ENCODE measurements at regions not wholly inside any gene's neighbourhood (a gene's known extent, or its start where the extent isn't known, plus 50 kb on each side); places are given as distances from the start of the nearest gene placed in this dataset.

DNA sequence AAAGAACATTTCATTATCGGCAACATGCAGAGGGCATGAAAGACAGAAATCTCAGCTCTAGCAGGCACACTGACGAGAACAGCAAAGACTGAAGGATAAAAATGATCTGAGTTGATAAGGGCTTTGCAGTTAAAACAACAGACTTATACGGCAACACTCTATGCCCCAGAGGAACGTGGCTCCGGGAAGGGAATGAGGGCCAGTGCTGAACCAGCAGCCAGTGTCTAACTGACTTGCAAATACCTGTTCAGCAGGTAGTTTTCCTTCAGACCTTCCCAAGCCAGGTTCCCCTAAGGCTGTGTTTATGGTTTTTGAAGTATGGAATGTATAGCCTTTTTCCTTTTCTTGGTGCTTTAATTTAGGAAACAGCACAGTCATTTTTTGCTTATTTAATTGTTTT lies 121.3 kb upstream of the CDH18 start:
- no peak overlapping the region for H3K4me3 ChIP-seq (ENCODE audit: low read depth, low read length)

DNA sequence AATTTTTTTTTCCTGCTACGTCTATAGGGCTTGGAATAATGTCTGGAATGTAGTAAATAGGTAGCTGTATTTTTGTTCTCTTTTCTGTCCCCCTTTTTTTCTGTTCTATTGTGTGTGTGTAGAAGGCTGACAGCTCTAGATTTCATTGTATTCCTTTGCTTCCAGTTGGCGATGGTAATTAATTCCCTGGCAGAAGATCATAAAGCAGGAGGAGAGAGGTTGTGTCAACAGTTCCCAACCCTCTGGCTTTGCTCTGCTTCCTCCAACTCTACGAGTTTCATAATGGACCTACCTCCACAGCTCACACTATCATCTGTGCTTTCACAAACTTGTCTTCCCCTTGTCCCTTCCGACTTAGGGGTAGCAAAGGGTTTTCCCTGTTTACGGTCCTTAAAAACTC lies 117.9 kb upstream of the CDH18 start:
- no peak overlapping the region for H3K4me3 ChIP-seq (ENCODE audit: low read depth, low read length)
- TF ChIP-seq, protein P1, sequence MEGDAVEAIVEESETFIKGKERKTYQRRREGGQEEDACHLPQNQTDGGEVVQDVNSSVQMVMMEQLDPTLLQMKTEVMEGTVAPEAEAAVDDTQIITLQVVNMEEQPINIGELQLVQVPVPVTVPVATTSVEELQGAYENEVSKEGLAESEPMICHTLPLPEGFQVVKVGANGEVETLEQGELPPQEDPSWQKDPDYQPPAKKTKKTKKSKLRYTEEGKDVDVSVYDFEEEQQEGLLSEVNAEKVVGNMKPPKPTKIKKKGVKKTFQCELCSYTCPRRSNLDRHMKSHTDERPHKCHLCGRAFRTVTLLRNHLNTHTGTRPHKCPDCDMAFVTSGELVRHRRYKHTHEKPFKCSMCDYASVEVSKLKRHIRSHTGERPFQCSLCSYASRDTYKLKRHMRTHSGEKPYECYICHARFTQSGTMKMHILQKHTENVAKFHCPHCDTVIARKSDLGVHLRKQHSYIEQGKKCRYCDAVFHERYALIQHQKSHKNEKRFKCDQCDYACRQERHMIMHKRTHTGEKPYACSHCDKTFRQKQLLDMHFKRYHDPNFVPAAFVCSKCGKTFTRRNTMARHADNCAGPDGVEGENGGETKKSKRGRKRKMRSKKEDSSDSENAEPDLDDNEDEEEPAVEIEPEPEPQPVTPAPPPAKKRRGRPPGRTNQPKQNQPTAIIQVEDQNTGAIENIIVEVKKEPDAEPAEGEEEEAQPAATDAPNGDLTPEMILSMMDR (IDR thresholded peaks at IDR 0.05; ENCODE audit: control insufficient read depth, extremely low read depth, insufficient read depth) = no peak
- peak; percentile 47 for DNase-seq (ENCODE audit: low read depth)

More for the DNA sequence above, 121.3 kb upstream of the CDH18 start:
- TF ChIP-seq, protein P1 (IDR thresholded peaks at IDR 0.05; ENCODE audit: control insufficient read depth, extremely low read depth, insufficient read depth) = no peak
- DNase-seq (ENCODE audit: low read depth) = peak; percentile 11

DNA sequence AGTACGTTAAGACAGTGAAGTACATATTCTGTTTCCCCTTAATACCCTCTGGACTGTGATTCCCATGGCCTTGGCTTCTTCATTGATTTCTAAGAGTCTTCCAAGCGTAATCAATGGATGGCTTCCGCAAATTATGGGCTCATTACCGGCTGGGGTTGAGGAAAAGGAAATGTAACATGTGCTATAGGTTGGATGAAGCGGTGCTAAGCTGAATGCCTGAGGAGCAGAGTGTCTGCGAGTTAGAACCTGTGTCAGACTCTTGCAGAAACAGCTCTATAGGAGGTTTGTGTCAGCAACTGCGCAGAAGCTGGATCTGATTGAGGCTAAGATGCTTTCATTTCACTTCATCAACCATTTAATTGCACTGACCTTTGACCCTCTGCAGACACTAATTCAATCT lies 114.3 kb upstream of the CDH18 start:
- TF ChIP-seq, protein P1 (IDR thresholded peaks at IDR 0.05; ENCODE audit: control insufficient read depth, extremely low read depth, insufficient read depth) = no peak
- DNase-seq (ENCODE audit: low read depth) = no peak
- H3K4me3 ChIP-seq (ENCODE audit: low read depth, low read length) = no peak overlapping the region

DNA sequence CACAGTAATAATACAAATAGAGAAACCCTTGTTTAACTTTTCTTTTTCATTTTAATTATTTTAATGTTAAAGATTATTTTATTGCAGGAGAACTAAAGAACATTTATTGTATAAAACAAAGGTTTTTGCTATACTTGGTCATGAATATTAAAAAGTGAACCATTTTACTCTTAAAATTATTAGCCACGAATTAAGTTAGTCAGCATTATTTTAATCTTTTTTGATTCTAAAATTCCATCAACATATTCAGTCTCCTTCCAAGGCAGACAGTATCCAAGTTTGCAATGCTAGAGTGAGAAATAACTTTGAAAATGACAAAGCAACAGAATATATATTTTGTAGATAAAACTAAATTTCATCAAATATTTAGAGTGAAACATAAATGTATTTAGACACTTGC lies 110.7 kb upstream of the CDH18 start:
- DNase-seq (ENCODE audit: low read depth) = no peak
- TF ChIP-seq, protein P1 (IDR thresholded peaks at IDR 0.05; ENCODE audit: control insufficient read depth, extremely low read depth, insufficient read depth) = no peak
- no peak overlapping the region for H3K4me3 ChIP-seq (ENCODE audit: low read depth, low read length)

DNA sequence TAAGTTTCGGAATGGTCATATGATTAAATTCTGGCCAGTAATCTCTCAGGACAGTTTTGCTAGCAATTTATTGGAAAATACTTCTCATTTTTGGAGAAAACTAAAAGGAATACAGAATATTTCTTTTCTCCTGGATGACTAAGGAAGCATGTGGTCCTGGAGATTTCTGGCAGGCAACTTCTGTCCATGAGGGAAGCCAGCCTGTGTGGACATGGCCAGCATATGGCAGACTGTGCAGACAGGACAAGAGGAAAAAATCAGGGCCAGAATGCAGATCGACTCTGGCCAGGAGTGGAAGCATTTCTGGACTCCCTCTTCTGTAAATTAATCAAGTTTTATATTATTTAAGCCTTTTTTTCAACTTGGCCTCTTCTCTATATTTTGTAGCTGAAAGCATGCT lies 100.4 kb upstream of the CDH18 start:
- no peak for DNase-seq (ENCODE audit: low read depth)
- TF ChIP-seq, protein P1 (IDR thresholded peaks at IDR 0.05; ENCODE audit: control insufficient read depth, extremely low read depth, insufficient read depth) = no peak
- H3K4me3 ChIP-seq (ENCODE audit: low read depth, low read length) = no peak overlapping the region

DNA sequence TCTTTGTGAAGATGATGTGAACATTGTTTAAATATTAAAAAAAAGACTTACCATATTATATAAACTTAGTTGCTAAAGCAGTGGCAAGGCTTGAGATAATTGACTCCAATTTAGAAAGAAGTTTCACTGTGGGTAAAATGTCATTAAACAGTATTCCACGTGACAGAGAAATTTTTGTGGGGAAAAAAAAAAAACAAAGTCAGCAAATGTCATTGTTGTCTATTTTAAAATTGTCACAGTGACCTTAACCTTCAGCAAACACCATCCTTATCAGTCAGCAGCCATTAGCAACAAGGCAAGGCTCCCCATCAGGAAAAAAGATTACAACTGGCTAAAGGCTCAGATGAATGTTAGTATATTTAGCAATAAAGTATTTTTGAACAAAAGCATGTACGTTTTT lies 99.3 kb upstream of the CDH18 start:
- TF ChIP-seq, protein P1 (IDR thresholded peaks at IDR 0.05; ENCODE audit: control insufficient read depth, extremely low read depth, insufficient read depth) = no peak
- no peak overlapping the region for H3K4me3 ChIP-seq (ENCODE audit: low read depth, low read length)
- DNase-seq (ENCODE audit: low read depth) = no peak

DNA sequence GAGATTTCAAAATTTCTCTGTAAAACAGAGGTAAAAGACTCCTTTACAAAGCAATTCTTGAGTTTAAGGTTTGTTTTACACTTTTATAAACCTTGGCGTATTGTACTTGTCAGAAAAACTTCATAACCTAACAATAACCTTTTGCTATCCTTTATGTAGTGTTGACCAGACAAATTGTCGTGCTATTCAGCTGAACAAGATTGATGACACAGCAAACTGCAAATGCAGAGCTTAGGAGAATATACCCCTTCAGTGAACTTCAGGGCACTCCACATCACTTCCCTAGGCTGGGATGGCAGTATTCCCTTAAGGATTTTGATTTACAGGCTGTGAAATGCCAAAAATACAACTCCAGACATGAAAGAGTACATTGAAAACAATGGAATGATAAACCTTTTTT lies 89.2 kb upstream of the CDH18 start:
- TF ChIP-seq, protein P1 (IDR thresholded peaks at IDR 0.05; ENCODE audit: control insufficient read depth, extremely low read depth, insufficient read depth) = no peak
- H3K4me3 ChIP-seq (ENCODE audit: low read depth, low read length) = no peak overlapping the region
- no peak for DNase-seq (ENCODE audit: low read depth)

All from LNCaP clone FGC (cell line).